Fibroblast of skin of back (primary cell): ENCODE measurements at regions not wholly inside any gene's neighbourhood (a gene's known extent, or its start where the extent isn't known, plus 50 kb on each side); places are given as distances from the start of the nearest gene placed in this dataset.
"Not testable (repeated sequence)": the region's sequence is repeated elsewhere in the genome, so short reads cannot be mapped to it uniquely, and the experiment has no call there.

Experiments
- DNase-seq: peaks from one replicate; pipeline ENCODE4 v3.0.0-alpha.2; 2013

GRCh38 chrY:12212394-12212793 is 488.6 kb upstream of the USP9Y start:
- DNase-seq = no peak

GRCh38 chrY:12215564-12216022 is 485.4 kb upstream of the USP9Y start:
- no peak for DNase-seq

GRCh38 chrY:12230921-12231320 is 470.1 kb upstream of the USP9Y start:
- no peak for DNase-seq

- DNase-seq = no peak
These were observed 464.6 kb upstream of the USP9Y start for GRCh38 chrY:12236399-12236798.

DNA sequence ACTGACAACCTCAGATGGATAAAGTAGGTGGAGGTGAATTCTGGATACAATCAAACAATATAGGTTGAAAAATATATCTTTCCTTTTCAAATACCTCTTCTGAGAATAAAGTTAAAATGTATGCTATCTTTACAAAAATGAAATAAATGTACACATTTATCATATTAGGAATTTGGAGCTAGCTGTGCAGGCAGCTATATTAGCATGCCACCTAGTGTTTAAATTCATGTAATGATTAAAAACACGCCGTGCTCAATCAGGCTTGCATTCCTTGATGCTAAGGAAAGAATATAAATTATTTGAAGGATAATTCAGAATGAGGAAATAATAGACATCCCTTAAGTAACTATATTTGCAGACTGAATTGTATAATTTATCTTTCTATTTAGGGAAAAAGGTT is 460.7 kb upstream of the USP9Y start:
- not testable (repeated sequence) for DNase-seq

DNA sequence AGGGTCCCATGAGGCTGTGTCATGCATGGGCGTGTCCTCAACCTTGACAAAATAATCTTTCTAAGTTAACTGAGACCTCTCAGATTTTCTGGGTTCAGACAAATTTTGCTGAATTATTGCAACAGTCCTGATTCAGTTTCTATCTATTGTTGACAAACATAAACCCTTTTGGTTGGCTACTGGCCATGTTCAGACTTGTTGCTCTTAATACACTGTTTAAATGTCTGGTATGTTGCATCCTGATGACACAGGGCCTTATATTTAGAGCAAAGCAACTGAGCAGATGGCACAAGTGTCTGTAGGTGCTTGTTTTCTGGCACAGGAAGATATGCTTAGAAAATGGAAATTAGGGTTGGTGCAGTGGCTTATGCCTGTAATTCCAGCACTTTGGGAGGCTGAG is 456.9 kb upstream of the USP9Y start:
- DNase-seq = no peak

- no peak for DNase-seq
These were observed 447.3 kb upstream of the USP9Y start for GRCh38 chrY:12253756-12254155.

GRCh38 chrY:12271162-12271561 is 429.9 kb upstream of the USP9Y start:
- DNase-seq = no peak

GRCh38 chrY:12285608-12286007 is 415.4 kb upstream of the USP9Y start:
- no peak for DNase-seq

DNA sequence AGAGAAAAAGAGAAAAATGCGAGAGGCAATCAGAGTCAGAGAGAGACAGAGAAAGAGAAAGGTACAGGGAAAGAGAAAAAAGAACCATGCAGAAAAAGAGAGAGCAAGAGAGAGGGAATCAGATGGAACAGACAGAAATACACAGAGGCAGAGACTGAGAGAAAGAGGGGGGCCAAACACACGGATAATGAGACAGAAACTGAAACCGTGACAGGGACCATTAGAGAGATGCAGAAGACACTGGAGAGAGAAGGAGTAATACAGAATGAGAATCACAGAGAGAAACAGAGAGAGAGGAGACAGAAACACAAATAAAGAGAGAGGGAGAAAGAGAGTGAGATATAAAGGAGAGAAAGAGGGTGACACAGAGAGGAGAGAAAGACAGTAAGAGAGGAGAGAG is 412.1 kb upstream of the USP9Y start:
- DNase-seq = no peak

- no peak for DNase-seq
These were observed 411.6 kb upstream of the USP9Y start for GRCh38 chrY:12289415-12289814.

GRCh38 chrY:12292542-12292941 is 408.5 kb upstream of the USP9Y start:
- no peak for DNase-seq

DNA sequence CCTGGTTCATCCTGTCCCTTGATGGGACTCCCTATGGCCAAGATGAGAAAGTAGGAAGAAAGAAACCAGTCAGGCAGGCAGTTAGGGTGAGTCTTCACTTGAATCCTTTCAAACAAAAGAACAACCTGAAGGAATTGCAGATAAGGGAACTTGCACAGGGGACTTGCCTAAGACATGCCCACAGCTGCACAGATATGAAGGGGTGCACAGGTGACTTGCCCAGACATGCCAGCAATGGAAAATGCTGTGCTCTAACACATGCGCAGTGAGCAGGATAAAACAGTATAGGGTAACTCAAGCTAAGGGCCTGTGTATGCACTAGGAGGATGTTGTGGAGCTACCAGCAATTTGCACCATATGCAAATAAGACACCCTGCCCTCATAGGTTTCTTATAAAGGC is 404.6 kb upstream of the USP9Y start:
- DNase-seq = no peak

DNA sequence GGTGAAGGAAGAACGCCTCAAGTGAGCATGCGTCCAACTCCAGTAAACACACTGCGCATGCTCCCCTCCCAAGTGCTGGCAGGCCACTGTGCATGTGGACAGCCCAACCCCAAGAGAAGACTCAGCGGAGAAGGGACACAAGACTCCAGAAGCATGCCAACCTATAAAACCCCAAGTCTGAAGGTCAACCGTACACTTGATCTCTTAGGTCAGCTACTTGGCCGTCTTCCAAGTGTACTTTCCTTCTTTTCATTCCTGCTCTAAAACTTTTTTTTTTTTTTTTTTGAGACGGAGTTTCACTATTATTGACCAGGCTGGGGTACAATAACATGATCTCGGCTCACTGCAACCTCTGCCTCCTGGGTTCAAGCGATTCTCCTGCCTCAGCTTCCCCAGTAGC is 401.2 kb upstream of the USP9Y start:
- DNase-seq = not testable (repeated sequence)

- DNase-seq = no peak
These were observed 397.6 kb upstream of the USP9Y start for GRCh38 chrY:12303464-12303863.

DNA sequence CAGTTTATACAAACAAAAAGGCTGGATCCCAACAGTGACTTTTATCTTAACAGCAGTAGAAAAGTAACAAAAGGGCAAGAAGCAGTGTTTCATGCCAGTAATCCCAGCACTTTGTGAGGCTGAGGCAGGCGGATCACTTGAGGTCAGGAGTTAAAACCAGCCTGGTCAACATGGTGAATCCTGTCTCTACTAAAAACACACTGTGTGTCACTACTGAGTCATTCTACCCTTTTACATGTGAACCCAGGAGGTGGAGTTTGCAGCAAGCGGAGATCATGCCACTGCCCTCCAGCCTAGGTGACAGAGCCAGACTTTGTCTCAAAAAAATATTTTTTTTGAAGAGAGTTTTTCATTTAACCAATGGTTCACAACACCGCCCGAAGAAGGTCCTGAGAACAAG is 395.6 kb upstream of the USP9Y start:
- no peak for DNase-seq

- DNase-seq = no peak
These were observed 391.8 kb upstream of the USP9Y start for GRCh38 chrY:12309212-12309611.

- DNase-seq = no peak
These were observed 390.2 kb upstream of the USP9Y start for GRCh38 chrY:12310832-12311231.

DNA sequence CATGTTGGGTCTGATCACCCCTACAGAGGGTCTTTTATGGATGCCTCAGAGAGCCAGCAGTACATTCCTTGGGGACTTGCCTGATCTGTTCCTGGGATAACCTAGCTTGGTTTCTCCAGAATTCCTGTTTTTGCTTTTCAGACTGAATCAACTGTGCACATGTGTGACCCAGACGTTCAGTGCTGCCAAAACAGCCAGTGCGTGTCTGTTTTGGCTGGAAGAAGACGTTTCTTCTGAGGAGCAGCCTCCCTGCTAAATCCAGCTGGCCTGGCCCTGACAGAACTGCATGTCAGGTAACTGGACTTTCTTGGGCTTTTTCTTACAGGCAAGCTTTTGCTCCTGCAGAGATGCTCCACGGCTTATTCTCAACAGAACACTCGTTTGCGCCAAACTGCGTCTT is 373.3 kb upstream of the USP9Y start:
- DNase-seq = no peak

- DNase-seq = not testable (repeated sequence)
These were observed 369.1 kb upstream of the USP9Y start for GRCh38 chrY:12331917-12332316.

DNA sequence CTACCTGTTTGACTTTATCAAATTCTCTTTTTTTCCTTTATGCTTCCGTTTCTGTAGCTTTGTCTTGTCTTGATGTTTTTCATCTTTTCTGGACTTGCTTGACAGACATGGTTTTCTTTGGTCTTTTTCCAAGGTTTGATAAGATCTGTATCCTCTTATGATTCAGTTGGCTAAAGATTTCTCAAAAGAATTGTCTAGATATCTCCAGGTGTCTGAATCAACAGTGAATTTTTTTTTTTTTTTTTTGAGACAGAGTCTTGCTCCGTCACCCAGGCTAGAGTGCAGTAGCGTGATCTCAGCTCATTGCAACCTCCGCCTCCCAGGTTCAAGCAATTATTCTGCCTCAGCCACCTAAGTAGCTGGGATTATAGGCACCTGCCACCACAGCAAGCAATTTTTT is 357.8 kb upstream of the USP9Y start:
- DNase-seq = no peak

DNA sequence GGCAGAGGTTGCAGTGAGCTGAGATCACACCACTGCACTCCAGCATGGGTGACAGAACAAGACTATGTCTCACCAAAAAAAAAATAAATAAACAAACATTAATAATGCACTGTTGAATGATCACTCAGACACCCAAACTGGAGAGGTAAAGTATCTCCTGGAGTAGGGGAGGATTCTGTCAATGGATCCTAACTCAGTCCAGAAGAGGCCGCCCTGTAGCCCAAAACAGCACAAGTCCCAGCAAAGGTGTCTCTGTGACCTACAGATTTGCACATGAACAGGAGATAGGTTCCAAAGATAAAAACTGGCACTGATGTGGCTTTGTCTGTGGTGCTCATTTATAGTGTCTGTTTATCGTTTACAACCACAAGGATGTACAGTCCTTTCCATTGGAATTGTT is 352.9 kb upstream of the USP9Y start:
- no peak for DNase-seq

- DNase-seq = no peak
These were observed 343.8 kb upstream of the USP9Y start for GRCh38 chrY:12357204-12357603.

GRCh38 chrY:12357655-12358054 is 343.4 kb upstream of the USP9Y start:
- no peak for DNase-seq

- no peak for DNase-seq
These were observed 342.7 kb upstream of the USP9Y start for GRCh38 chrY:12358337-12358736.

DNA sequence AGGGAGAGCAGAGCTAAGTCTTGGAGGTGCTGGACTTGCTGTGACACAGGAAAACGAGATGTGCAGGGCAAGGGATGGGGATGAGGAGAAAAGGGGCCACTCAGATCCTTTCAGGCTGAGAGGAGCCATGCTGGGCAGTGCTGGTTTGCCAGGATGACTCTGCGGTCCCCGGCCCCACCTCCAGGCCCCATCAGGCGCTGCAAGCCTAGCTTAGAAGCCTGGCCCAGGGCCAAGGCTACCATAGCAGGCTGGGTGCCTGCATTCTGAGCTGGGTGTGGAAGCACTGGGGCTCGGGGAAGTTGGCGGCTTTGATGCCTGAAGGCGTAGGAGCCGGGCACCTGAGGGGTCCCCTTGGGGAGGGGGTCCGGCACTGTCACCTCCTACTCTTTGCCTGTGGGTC is 341.2 kb upstream of the USP9Y start:
- DNase-seq = no peak
